ENCODE measurements at regions not wholly inside any gene's neighbourhood (a gene's known extent, or its start where the extent isn't known, plus 50 kb on each side); places are given as distances from the start of the nearest gene placed in this dataset.

DNA sequence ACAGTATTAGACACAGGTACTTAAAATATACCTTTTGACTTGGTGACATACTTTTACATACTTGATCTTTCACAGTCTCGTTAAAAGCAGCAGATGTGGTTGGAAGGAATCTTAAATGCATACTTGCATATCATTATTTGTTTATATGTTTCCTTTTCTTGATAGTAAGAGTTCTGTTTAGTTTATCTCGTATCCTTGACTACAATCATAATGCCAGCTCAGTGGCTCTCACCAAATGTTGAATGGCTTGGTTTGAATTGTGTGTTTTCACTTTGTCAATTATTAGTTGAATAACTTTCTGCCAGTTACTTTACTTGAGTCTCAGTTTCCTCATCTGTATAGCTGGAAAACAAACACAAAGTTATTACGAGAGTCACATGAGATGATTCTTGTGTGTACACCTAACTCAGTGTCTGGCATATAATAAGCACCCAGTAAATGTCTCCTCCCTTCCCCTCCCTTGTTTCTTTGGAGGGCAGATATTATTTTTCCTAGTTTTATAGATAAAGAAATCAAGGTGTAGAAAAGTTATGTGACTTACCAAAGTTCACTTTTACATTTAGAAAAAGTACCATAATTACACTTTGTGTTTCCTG lies 131.6 kb upstream of the IVNS1ABP start:
- TF ChIP-seq, protein P1, sequence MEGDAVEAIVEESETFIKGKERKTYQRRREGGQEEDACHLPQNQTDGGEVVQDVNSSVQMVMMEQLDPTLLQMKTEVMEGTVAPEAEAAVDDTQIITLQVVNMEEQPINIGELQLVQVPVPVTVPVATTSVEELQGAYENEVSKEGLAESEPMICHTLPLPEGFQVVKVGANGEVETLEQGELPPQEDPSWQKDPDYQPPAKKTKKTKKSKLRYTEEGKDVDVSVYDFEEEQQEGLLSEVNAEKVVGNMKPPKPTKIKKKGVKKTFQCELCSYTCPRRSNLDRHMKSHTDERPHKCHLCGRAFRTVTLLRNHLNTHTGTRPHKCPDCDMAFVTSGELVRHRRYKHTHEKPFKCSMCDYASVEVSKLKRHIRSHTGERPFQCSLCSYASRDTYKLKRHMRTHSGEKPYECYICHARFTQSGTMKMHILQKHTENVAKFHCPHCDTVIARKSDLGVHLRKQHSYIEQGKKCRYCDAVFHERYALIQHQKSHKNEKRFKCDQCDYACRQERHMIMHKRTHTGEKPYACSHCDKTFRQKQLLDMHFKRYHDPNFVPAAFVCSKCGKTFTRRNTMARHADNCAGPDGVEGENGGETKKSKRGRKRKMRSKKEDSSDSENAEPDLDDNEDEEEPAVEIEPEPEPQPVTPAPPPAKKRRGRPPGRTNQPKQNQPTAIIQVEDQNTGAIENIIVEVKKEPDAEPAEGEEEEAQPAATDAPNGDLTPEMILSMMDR (IDR thresholded peaks at IDR 0.05; ENCODE audit: insufficient read depth, low read length, severe bottlenecking) = no peak
- H3K36me3 ChIP-seq (ENCODE audit: control insufficient read depth, insufficient read depth, low read length) = no peaks in the 10 kb centered on the region
- FAIRE-seq (no peak), DNase-seq (ENCODE audit: low read depth) (no peak)
- H3K4me3 ChIP-seq (ENCODE audit: low read depth, low read length) = no peak overlapping the region
- H3K27me3 ChIP-seq (ENCODE audit: control insufficient read depth, insufficient read depth, low read length) = no peaks in the 10 kb centered on the region

DNA sequence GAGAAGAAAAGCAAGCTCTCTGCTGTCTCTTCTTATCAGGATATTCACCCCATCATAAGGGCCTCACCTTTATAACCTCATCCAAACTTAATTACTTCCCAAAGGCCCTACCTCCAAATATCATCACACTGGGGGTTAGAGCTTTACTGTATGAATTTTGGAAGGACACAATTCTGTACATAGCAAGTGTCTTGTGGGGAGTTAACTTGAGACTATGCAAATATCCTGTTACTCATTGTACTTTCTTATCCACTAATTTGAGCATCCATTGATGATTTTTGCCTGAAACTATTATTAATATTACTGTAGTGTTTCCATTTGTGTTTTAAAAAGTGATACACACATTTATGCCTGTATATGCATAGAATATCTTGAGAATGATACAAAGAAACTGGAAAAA lies 129.1 kb upstream of the IVNS1ABP start:
- Histone ChIP-seq H3K27me3 (ENCODE audit: control insufficient read depth, insufficient read depth, low read length) (no peaks in the 10 kb centered on the region), H3K4me3 (ENCODE audit: low read depth, low read length) (no peak overlapping the region), H3K36me3 (ENCODE audit: control insufficient read depth, insufficient read depth, low read length) (no peaks in the 10 kb centered on the region)
- TF ChIP-seq, protein P1 (IDR thresholded peaks at IDR 0.05; ENCODE audit: insufficient read depth, low read length, severe bottlenecking) = no peak
- FAIRE-seq = no peak
- DNase-seq (ENCODE audit: low read depth) = no peak

DNA sequence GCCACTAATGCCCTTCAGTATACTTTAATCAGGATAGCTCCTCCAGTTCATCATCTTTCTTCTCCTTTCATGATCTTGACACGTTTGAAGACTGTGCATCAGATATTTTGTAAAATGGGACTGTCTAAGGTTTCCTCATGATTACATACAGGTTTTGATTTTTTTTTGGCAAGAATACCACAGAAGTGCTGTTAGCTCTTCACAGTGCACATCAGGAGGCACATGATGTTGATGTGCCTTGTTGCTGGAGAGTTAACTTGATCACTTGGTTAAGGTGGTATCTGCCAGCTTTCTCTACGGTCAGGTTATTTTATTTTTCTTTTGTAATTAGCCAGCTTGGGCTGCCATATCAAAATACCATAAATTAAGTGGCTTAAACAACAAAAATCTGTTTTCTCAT lies 128.6 kb upstream of the IVNS1ABP start:
- H3K4me3 ChIP-seq (ENCODE audit: low read depth, low read length) = no peak overlapping the region
- H3K36me3 ChIP-seq (ENCODE audit: control insufficient read depth, insufficient read depth, low read length) = no peaks in the 10 kb centered on the region
- no peaks in the 10 kb centered on the region for H3K27me3 ChIP-seq (ENCODE audit: control insufficient read depth, insufficient read depth, low read length)
- TF ChIP-seq, protein P1 (IDR thresholded peaks at IDR 0.05; ENCODE audit: insufficient read depth, low read length, severe bottlenecking) = no peak
- DNase-seq (ENCODE audit: low read depth) = no peak
- no peak for FAIRE-seq

DNA sequence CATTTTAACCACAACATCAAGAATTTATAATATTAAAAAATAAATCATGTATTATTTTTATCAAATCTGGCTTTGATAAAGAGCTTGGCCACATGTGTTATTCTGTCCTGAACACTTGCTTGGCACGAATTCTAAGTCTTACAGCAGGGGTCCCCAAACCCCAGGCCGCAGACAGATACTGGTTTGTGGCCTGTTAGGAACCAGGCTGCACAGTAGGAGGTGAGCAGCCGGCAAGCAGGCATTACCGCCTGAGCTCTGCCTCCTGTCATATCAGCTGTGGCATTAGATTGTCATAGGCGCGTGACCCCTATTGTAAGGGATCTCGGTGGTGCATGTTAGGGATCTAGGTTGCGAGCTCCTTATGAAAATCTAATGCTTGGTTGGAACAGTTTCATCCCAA lies 127.6 kb upstream of the IVNS1ABP start:
- DNase-seq (ENCODE audit: low read depth) (no peak), FAIRE-seq (no peak)
- no peak overlapping the region for H3K4me3 ChIP-seq (ENCODE audit: low read depth, low read length)
- TF ChIP-seq, protein P1 (IDR thresholded peaks at IDR 0.05; ENCODE audit: insufficient read depth, low read length, severe bottlenecking) = no peak
- H3K36me3 ChIP-seq (ENCODE audit: control insufficient read depth, insufficient read depth, low read length) = no peaks in the 10 kb centered on the region
- H3K27me3 ChIP-seq (ENCODE audit: control insufficient read depth, insufficient read depth, low read length) = no peaks in the 10 kb centered on the region

DNA sequence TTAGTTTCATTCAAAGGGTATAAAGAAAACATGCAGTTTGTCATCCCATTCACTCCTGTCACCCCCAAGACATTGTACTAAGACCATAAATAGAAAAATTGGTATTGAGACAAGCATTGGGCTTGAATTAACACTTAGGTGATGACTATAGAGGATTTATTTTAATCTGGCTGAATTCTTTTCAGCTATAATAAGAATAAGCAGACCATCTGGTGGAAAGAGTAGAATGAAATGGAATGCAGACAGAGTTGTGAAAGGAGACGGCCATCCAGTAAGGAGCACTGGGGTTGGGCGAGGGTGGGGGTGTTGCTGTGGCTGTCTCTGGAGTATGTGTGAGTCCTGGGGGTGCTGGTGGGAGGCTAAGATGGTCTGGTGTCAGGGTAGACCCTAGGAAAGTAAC lies 125.0 kb upstream of the IVNS1ABP start:
- no peak overlapping the region for H3K4me3 ChIP-seq (ENCODE audit: low read depth, low read length)
- TF ChIP-seq, protein P1 (IDR thresholded peaks at IDR 0.05; ENCODE audit: insufficient read depth, low read length, severe bottlenecking) = no peak
- DNase-seq (ENCODE audit: low read depth) (no peak), FAIRE-seq (no peak)
- no peaks in the 10 kb centered on the region for H3K36me3 ChIP-seq (ENCODE audit: control insufficient read depth, insufficient read depth, low read length)
- H3K27me3 ChIP-seq (ENCODE audit: control insufficient read depth, insufficient read depth, low read length) = no peaks in the 10 kb centered on the region

DNA sequence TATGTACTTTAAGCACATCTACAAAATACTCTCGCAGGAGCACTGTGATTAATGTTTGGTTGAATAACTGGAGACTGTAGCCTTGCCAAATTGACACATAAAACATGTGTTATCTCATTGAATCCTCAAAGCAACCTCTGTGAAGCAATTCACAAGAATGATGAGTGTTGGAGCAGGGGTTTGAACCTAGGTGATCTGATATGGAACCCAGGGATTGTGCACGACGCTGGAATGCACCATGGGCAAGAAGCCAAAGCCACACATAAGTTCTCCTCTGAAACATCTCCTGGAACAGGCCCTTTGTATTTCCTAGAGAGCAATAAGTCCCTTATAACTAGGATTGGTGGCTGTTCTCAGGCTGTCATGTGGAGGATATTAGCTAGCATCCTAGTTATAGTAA lies 124.6 kb upstream of the IVNS1ABP start:
- Histone ChIP-seq H3K36me3 (ENCODE audit: control insufficient read depth, insufficient read depth, low read length) (no peaks in the 10 kb centered on the region), H3K27me3 (ENCODE audit: control insufficient read depth, insufficient read depth, low read length) (no peaks in the 10 kb centered on the region), H3K4me3 (ENCODE audit: low read depth, low read length) (no peak overlapping the region)
- DNase-seq (ENCODE audit: low read depth) (peak; percentile 91), FAIRE-seq (no peak)
- TF ChIP-seq, protein P1 (IDR thresholded peaks at IDR 0.05; ENCODE audit: insufficient read depth, low read length, severe bottlenecking) = no peak

All from bronchial epithelial cell (primary cell).